ENCODE measurements at regions not wholly inside any gene's neighbourhood (a gene's known extent, or its start where the extent isn't known, plus 50 kb on each side); places are given as distances from the start of the nearest gene placed in this dataset.

DNA sequence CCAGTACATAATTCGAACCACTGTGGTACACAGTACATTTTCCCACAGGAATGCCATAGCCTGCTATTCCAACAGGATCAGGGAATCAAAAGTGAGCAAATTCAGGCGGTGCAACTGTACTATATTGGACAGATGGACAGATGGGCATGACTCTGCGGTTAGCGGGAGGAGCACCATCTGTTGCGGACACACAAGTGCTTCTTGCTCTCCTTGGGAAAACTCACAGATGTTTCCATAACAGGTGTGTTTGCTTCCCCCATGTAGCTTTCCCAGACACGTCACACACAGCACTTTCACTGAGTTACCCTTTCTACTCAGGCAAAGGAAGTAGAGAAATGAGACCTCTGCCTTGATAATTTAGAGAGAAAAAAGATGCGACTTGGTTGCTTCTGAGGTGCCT, 325.1 kb upstream of the THBS1 start:
- TF ChIP-seq, protein P1, sequence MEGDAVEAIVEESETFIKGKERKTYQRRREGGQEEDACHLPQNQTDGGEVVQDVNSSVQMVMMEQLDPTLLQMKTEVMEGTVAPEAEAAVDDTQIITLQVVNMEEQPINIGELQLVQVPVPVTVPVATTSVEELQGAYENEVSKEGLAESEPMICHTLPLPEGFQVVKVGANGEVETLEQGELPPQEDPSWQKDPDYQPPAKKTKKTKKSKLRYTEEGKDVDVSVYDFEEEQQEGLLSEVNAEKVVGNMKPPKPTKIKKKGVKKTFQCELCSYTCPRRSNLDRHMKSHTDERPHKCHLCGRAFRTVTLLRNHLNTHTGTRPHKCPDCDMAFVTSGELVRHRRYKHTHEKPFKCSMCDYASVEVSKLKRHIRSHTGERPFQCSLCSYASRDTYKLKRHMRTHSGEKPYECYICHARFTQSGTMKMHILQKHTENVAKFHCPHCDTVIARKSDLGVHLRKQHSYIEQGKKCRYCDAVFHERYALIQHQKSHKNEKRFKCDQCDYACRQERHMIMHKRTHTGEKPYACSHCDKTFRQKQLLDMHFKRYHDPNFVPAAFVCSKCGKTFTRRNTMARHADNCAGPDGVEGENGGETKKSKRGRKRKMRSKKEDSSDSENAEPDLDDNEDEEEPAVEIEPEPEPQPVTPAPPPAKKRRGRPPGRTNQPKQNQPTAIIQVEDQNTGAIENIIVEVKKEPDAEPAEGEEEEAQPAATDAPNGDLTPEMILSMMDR (IDR thresholded peaks at IDR 0.05) = no peak
- TF ChIP-seq POLR2A (IDR thresholded peaks at IDR 0.05) = no peak
